K562 (cell line): ENCODE measurements at regions not wholly inside any gene's neighbourhood (a gene's known extent, or its start where the extent isn't known, plus 50 kb on each side); places are given as distances from the start of the nearest gene placed in this dataset.

Experiments used
- CHD1 ChIP-seq: fragments of 200-600 bp; sonication (generic); IDR thresholded peaks from one replicate; pipeline ENCODE4 v1.6.1; 2012; ENCODE audit warnings: mild to moderate bottlenecking, moderate library complexity, low read length, inconsistent platforms
- KLF16 ChIP-seq: IDR thresholded peaks from 2 replicates; pipeline ENCODE4 v1.6.1; 2016; ENCODE audit warnings: antibody characterized with exemption
- TCF7L2 ChIP-seq: fragments of 150-350 bp; IDR thresholded peaks from 2 replicates; pipeline ENCODE4 v1.6.1; 2016; ENCODE audit warnings: low read depth, mild to moderate bottlenecking, low read length, moderate library complexity
- TF ChIP-seq, protein P1 (sequence below): fragments of 450-650 bp; IDR thresholded peaks from 2 replicates; pipeline ENCODE4 v1.6.1; 2016; ENCODE audit warnings: low read depth
- TF ChIP-seq, protein P2 (sequence below): fragments of 450-650 bp; IDR thresholded peaks from 2 replicates; pipeline ENCODE4 v1.6.1; 2017; ENCODE audit warnings: mild to moderate bottlenecking, moderate library complexity

DNA sequence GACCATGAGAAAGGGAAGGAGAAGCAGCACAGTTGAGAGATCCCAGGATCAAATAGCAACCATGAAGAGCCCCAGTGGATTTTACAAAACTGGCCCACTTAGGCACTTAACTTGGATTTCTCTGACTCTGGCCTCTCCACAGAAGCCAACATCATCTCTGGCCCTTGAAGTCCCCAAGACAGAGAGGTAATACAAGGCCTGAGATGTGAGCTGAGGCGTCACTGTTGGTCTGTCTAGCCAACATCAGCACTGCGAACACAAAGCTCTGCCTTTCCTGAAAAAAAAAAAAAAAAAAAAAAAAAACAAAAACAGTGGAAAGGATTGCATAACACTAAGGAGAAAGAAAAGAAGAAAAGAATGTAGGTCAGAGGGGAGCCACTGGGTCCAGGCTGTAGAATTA is 378.3 kb downstream of the BRINP1 start (continued):
- TF ChIP-seq, protein P1, sequence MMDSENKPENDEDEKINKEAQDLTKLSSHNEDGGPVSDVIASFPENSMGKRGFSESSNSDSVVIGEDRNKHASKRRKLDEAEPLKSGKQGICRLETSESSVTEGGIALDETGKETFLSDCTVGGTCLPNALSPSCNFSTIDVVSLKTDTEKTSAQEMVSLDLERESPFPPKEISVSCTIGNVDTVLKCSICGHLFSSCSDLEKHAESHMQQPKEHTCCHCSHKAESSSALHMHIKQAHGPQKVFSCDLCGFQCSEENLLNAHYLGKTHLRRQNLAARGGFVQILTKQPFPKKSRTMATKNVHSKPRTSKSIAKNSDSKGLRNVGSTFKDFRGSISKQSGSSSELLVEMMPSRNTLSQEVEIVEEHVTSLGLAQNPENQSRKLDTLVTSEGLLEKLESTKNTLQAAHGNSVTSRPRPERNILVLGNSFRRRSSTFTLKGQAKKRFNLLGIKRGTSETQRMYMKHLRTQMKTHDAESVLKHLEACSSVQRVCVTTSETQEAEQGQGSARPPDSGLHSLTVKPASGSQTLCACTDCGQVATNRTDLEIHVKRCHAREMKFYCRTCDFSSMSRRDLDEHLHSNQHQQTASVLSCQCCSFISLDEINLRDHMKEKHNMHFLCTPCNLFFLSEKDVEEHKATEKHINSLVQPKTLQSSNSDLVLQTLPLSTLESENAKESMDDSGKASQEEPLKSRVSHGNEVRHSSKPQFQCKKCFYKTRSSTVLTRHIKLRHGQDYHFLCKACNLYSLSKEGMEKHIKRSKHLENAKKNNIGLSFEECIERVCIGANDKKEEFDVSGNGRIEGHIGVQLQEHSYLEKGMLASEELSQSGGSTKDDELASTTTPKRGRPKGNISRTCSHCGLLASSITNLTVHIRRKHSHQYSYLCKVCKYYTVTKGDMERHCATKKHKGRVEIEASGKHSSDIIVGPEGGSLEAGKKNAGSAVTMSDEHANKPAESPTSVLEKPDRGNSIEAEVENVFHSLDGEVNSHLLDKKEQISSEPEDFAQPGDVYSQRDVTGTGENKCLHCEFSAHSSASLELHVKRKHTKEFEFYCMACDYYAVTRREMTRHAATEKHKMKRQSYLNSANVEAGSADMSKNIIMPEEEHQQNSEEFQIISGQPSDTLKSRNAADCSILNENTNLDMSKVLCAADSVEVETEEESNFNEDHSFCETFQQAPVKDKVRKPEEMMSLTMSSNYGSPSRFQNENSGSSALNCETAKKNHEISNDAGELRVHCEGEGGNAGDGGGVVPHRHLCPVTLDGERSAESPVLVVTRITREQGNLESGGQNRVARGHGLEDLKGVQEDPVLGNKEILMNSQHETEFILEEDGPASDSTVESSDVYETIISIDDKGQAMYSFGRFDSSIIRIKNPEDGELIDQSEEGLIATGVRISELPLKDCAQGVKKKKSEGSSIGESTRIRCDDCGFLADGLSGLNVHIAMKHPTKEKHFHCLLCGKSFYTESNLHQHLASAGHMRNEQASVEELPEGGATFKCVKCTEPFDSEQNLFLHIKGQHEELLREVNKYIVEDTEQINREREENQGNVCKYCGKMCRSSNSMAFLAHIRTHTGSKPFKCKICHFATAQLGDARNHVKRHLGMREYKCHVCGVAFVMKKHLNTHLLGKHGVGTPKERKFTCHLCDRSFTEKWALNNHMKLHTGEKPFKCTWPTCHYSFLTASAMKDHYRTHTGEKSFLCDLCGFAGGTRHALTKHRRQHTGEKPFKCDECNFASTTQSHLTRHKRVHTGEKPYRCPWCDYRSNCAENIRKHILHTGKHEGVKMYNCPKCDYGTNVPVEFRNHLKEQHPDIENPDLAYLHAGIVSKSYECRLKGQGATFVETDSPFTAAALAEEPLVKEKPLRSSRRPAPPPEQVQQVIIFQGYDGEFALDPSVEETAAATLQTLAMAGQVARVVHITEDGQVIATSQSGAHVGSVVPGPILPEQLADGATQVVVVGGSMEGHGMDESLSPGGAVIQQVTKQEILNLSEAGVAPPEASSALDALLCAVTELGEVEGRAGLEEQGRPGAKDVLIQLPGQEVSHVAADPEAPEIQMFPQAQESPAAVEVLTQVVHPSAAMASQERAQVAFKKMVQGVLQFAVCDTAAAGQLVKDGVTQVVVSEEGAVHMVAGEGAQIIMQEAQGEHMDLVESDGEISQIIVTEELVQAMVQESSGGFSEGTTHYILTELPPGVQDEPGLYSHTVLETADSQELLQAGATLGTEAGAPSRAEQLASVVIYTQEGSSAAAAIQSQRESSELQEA: no peak
- TF ChIP-seq CHD1 (no peak), KLF16 (no peak), TCF7L2 (no peak)
- TF ChIP-seq, protein P2, sequence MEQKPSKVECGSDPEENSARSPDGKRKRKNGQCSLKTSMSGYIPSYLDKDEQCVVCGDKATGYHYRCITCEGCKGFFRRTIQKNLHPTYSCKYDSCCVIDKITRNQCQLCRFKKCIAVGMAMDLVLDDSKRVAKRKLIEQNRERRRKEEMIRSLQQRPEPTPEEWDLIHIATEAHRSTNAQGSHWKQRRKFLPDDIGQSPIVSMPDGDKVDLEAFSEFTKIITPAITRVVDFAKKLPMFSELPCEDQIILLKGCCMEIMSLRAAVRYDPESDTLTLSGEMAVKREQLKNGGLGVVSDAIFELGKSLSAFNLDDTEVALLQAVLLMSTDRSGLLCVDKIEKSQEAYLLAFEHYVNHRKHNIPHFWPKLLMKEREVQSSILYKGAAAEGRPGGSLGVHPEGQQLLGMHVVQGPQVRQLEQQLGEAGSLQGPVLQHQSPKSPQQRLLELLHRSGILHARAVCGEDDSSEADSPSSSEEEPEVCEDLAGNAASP: no peak
